ENCODE measurements at regions not wholly inside any gene's neighbourhood (a gene's known extent, or its start where the extent isn't known, plus 50 kb on each side); places are given as distances from the start of the nearest gene placed in this dataset.
A peak's percentile ranks its signal among the peaks of the same experiment; 100 is the strongest.
"Not testable (repeated sequence)": the region's sequence is repeated elsewhere in the genome, so short reads cannot be mapped to it uniquely, and the experiment has no call there.

GRCh38 chr14:22304326-22304725 lies 284.7 kb downstream of the DAD1 start:
- no peak for DNase-seq

DNA sequence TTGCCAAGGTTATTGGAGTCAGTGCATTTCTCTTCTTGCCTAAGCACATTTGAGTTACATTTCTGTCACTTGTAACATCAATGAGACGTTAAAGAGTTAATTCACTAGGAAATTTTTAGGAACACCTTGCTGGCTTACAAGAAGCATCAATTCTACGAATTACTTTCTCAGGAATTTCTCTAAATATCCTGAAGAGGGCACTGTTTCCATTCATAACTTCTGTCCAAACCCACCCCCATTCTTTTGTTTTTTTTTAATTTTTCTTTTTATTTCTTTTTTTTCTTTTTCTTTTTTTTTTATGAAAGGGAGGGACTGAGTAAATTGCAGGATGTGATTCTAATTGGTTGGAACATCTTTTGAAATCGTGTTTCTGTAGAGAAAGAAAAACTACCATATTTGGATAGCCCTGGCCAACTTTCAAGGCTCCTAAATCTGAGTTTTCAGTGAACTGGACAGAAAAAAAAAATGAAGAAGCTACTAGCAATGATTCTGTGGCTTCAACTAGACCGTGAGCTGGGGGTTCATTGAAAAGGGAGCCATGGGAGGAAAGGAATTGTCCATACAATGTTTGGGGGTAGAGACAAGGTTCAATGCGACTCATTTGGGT lies 285.3 kb downstream of the DAD1 start:
- no peak for DNase-seq
- intact Hi-C loops (cut with DNase I): no loop called here

More at GRCh38 chr14:22304326-22304725, 284.7 kb downstream of the DAD1 start:
- intact Hi-C loops (cut with DNase I): no loop called here

DNA sequence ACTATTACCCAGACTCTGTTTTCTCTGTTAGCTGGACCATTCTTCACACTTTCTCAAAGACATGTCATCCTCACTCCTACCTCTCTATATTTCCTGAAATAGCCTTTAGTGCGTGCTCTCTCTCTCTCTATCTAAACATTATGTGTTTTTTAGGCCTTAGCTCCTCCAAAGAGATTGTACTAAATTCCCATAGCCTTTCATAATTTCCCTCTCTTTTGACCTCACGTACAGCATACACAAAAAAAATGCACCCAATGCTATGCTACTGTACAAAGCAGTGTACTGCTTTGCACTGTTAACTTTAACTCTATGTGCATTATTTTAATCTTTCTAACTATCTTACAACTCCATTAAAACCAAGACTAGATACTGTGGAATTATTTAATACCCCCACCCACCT lies 288.4 kb downstream of the DAD1 start:
- no peak for DNase-seq
- intact Hi-C loops (cut with DNase I): no loop called here

DNA sequence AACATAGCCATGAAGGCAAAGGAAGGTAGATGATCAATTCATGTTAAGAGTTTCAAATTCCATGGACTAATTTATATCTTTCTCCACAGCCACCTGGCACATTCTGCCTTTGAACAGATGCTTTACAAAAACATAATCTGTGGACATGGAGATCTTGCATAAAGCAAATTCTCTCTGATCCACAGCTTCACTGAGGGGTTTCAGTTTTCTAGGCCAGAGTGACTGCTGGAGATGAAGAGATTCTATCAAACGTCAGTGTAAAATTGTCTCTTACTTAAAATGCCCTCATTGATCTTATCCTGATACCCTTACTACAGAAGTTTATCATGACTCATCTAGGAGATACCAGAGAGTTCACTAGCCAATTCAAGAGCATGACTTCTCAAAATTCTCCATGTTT lies 291.6 kb downstream of the DAD1 start:
- intact Hi-C loops (cut with DNase I): no loop called here
- DNase-seq: no peak

GRCh38 chr14:22296722-22297121 lies 292.3 kb downstream of the DAD1 start:
- intact Hi-C loops (cut with DNase I): no loop called here
- DNase-seq: no peak

GRCh38 chr14:22296088-22296487 lies 292.9 kb downstream of the DAD1 start:
- DNase-seq: no peak
- intact Hi-C loops (cut with DNase I): no loop called here

GRCh38 chr14:22291406-22291805 lies 297.6 kb downstream of the DAD1 start:
- intact Hi-C loops (cut with DNase I): no loop called here
- DNase-seq: no peak

GRCh38 chr14:22289570-22289969 lies 299.5 kb downstream of the DAD1 start:
- no peak for DNase-seq
- intact Hi-C loops (cut with DNase I): no loop called here

GRCh38 chr14:22285991-22286390 lies 303.0 kb downstream of the DAD1 start:
- intact Hi-C loops (cut with DNase I): no loop called here
- DNase-seq: no peak

DNA sequence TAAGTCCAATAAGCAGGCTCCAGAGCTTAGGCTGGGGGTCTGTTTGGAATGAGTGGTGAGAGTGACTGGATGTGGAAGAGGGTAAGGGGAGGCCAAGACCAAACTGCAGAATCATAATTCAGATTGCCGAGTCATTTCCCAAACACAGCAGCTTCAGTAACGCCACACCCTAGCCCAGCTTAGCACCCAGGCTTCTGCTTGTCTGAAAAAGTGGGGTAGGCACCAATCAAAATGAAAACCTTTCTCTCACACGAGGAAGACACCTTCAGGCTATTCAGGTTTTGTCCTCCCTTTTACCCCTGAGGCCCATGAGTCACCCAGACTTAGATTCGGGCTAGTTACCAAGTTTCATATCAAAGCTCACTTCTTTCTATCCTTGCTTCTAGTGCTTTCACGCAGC lies 306.1 kb downstream of the DAD1 start:
- intact Hi-C loops (cut with DNase I): no loop called here
- no peak for DNase-seq

DNA sequence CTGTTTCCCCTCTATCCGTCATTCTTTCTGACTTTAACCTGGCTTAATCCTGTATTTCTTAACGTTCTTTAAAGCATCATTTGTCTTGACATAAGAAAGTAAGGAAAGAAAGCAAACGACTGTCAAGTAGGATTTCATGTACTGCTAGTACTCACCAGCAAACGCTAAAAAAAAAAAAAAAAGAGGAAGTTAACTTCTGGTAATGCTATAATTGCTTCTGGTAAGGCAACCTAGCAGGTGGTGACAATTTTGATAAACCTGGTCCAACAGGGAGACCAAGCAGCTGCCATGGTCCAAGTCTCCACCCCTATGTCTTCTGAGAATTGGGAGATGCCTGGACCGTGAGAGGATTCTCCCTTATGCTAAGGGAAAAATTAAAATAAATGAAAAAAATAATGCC lies 306.6 kb downstream of the DAD1 start:
- no peak for DNase-seq
- intact Hi-C loops (cut with DNase I): no loop called here

- DNase-seq; intact Hi-C loops (cut with DNase I): not testable (repeated sequence)
Measured at GRCh38 chr14:22281447-22281874, 307.6 kb downstream of the DAD1 start.

GRCh38 chr14:22280497-22281316 lies 308.3 kb downstream of the DAD1 start:
- intact Hi-C loops (cut with DNase I): no loop called here
- no peak for DNase-seq

DNA sequence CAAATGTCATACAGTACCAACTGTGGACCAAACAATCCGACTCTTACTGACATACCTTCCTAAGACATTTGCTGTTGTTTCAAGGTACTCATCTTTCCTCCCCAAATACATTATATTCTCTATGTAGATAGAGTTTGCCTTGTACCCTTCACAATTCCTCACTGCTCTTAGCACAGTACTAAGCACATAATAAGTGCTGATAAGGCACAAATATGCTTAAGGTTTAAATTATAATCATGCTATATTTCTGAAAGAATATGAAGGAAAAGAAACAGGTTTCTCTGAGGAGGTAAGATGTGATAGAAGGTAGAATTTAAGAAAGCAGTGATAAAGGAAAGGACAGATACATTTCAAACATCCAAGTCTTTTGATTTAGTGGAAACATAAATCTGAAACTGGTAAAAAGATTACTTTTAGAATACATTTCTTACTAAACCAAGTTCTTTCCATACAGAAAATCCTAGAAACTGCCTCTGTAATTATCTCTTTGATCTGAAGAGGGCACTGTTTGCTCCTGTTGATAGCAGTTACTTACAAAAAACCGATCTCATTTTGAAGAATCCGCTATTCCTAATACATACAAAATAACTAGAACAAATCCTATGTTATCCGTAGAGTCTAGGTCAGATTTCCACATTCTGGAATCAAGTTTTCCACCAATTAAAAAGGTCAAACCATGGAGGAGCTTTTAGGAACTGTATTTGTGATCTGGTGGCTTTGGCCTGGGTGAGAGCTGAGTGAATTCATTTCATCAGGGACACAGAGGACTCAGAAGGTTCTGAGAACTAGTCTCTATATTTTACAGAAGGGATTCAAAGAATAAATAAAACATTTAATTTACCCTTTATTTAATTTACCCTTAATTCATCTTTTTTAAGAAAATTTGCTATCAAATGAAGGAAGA lies 311.9 kb downstream of the DAD1 start:
- intact Hi-C loops (cut with DNase I): no loop called here
- DNase-seq: no peak

- intact Hi-C loops (cut with DNase I): no loop called here
- no peak for DNase-seq
Measured at GRCh38 chr14:22271838-22272799, 316.9 kb downstream of the DAD1 start.

DNA sequence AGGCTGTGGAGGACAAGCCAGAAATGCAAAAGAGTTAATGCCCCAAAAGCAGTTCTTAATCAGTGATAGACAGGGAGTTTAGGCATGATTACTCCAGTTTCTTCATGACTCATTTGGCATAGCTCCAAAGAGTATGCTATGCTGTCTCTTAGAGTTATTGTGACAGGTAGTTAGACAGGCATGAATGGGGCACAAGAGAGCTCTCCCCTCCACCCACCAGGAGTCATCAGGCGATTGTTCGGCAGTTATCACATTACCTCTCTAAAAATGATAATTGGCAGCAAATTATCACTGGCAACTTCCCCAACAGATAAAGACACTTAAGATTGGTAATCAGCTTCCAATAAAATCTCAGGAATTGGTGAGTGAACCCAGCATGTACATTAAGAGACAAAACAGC lies 320.1 kb downstream of the DAD1 start:
- peak in 1 of 42 donors; percentile 23 for DNase-seq
- intact Hi-C loops (cut with DNase I): no loop called here

GRCh38 chr14:22266683-22267082 lies 322.3 kb downstream of the DAD1 start:
- intact Hi-C loops (cut with DNase I): no loop called here
- DNase-seq: no peak

- no peak for DNase-seq
- intact Hi-C loops (cut with DNase I): no loop called here
Measured at GRCh38 chr14:22266142-22266442, 322.9 kb downstream of the DAD1 start.

All from head of caudate nucleus (tissue), 42 donors.